Tibial artery (tissue), 4 donors: ENCODE measurements at regions not wholly inside any gene's neighbourhood (a gene's known extent, or its start where the extent isn't known, plus 50 kb on each side); places are given as distances from the start of the nearest gene placed in this dataset.
A peak's percentile ranks its signal among the peaks of the same experiment; 100 is the strongest.

Experiments
- DNase-seq, 2 donors: peaks; one replicate each; pipeline ENCODE4 v3.0.0-alpha.2; 2019
- H3K27ac ChIP-seq, 2 donors: fragments of 200-600 bp; sonication (generic) in 1 of 2; 1 replicate in 1 of 2; 2 replicates in 1 of 2; pipeline ENCODE4 v1.5.1; 2018 to 2019; ENCODE audit warnings: mild to moderate bottlenecking in 1 of 2
- H3K27me3 ChIP-seq, 2 donors: fragments of 200-600 bp; sonication (generic) in 1 of 2; one replicate each; pipeline versions ENCODE4 v1.5.1 to v1.6.0; 2016 to 2019
- H3K36me3 ChIP-seq, 3 donors: fragments of 200-600 bp; sonication (generic) in 2 of 3; one replicate each; pipeline ENCODE4 v1.5.1; 2016 to 2019; ENCODE audit warnings: mild to moderate bottlenecking in 2 of 3
- H3K4me1 ChIP-seq, 4 donors: fragments of 200-600 bp; sonication (generic) in 2 of 4; 1 replicate in 3 of 4; 2 replicates in 1 of 4; pipeline ENCODE4 v1.5.1; 2016 to 2019
- H3K4me3 ChIP-seq, 2 donors: fragments of 200-600 bp; sonication (generic) in 1 of 2; 1 replicate in 1 of 2; 2 replicates in 1 of 2; pipeline ENCODE4 v1.5.1; 2018 to 2019; ENCODE audit warnings: mild to moderate bottlenecking in 2 of 2
- H3K9me3 ChIP-seq, 3 donors: fragments of 200-600 bp; sonication (generic) in 1 of 3; one replicate each; pipeline ENCODE4 v1.5.1; 2016 to 2019
- intact Hi-C: fragments of 100-400 bp; cut with DNase I; formaldehyde crosslinking; loops from one replicate; pipeline ENCODE4 v1.15.0; 2023; ENCODE audit warnings: low total_unique reads
- TF ChIP-seq, protein P1 (sequence below), 2 experiments: fragments of 200-600 bp in 1 of 2; fragments of 450-650 bp in 1 of 2; IDR thresholded peaks; one replicate each; pipeline ENCODE4 v1.5.1; 2017 to 2019; ENCODE audit warnings: antibody characterized with exemption in 2 of 2, mild to moderate bottlenecking in 1 of 2, moderate library complexity in 1 of 2

DNA sequence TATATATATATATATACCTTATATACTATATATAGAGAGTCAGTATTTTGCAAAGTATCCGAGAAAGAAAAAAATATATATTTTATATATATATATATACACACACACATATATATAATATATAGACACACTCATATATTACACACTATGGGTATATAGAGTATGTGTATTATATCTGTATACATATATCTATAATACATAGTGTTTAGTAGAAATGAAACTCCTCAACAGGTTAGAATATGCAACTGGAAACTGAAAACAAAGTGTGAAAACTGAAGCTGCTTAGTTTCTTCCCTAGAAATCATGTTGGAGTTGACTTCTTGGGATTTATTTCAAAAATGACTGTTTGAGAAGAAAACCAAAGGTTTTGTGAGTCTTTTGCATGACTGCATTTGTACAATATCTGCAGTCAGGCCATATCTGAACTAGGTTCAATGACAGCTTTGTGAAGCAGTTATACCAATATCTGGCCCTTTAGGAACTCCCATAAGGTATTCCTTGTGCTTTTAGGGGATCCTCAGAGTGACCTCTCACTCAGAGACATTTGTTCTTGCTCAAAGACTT lies 284.1 kb downstream of the CASP12 start:
- TF ChIP-seq, protein P1, sequence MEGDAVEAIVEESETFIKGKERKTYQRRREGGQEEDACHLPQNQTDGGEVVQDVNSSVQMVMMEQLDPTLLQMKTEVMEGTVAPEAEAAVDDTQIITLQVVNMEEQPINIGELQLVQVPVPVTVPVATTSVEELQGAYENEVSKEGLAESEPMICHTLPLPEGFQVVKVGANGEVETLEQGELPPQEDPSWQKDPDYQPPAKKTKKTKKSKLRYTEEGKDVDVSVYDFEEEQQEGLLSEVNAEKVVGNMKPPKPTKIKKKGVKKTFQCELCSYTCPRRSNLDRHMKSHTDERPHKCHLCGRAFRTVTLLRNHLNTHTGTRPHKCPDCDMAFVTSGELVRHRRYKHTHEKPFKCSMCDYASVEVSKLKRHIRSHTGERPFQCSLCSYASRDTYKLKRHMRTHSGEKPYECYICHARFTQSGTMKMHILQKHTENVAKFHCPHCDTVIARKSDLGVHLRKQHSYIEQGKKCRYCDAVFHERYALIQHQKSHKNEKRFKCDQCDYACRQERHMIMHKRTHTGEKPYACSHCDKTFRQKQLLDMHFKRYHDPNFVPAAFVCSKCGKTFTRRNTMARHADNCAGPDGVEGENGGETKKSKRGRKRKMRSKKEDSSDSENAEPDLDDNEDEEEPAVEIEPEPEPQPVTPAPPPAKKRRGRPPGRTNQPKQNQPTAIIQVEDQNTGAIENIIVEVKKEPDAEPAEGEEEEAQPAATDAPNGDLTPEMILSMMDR (IDR thresholded peaks at IDR 0.05) = no peak
- Histone ChIP-seq H3K4me1 (peaks cover 0 to 10% (median 7%) of the 10 kb centered on the region in 4 donors), H3K36me3 (no peaks in the 10 kb centered on the region), H3K27me3 (no peaks in the 10 kb centered on the region), H3K4me3 (no peak overlapping the region), H3K27ac (no peak overlapping the region), H3K9me3 (no peaks in the 10 kb centered on the region)
- intact Hi-C loops = no loop called here
- DNase-seq = no peak

DNA sequence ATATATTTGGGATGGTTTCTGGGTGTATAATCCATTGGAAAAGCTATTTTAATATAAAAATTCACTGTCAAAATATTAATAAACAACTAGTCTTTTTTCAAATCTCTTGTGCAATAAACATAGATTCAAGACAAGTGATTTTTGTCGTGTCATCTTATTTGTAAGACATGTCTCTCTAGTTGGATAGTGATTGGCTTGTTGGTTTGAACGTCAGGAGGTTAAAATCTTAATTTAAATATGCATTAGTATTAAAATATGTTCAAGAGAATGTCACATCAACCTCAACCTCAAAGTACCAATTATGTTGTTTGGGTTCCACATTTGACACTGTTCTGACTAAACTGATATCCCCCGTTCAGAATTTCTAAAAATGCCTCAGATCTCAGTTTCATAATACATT lies 287.6 kb downstream of the CASP12 start:
- no peaks in the 10 kb centered on the region for H3K36me3 ChIP-seq
- no peaks in the 10 kb centered on the region for H3K9me3 ChIP-seq
- TF ChIP-seq, protein P1 (IDR thresholded peaks at IDR 0.05) = no peak
- no peak overlapping the region for H3K4me3 ChIP-seq
- DNase-seq = no peak
- intact Hi-C loops = no loop called here
- no peaks in the 10 kb centered on the region for H3K27me3 ChIP-seq
- H3K27ac ChIP-seq = no peak overlapping the region
- peaks cover 0 to 12% (median 7%) of the 10 kb centered on the region in 4 donors for H3K4me1 ChIP-seq

DNA sequence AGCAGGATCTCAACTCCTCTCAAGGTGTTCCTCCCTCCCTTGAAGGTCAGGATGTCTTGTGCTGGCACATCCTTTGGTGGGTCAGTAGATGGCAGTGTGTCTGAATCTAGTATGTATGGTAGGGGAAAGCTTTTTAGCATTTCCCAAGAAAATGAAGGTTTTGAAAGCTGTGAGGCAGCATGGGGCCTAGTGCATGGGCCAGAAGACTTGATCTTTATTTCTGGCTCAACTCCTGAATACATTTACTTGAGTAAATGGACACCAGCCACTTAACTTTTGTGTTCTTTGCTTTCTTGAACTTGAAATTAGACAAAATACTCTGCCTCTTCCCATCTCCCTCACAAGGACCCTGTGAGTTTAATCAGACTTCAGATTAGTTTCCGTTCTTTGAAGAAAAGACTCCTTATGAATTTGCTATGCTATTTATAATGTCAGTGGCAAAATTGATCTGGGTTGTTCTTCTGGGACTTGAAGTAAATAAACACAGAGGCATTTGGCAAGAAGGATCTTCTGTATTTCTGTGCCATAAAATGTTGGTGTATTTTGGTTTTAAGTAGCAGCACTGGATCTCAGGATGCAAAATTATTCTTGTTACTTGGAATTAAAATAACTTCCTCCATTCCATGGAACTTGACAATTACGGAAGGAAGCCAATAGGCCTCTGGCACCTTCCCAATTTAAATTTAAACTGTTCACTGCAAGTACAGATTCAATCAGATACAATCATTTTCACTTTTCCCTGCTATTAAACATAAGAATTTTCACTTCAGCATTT lies 288.8 kb downstream of the CASP12 start:
- TF ChIP-seq, protein P1 (IDR thresholded peaks at IDR 0.05) = peak; percentile 28 to 40
- H3K27me3 ChIP-seq = no peaks in the 10 kb centered on the region
- H3K27ac ChIP-seq = no peak overlapping the region
- no peak for DNase-seq
- intact Hi-C loops = no loop called here
- H3K4me1 ChIP-seq = peaks cover 0 to 12% (median 7%) of the 10 kb centered on the region in 4 donors
- H3K4me3 ChIP-seq = no peak overlapping the region
- no peaks in the 10 kb centered on the region for H3K9me3 ChIP-seq
- no peaks in the 10 kb centered on the region for H3K36me3 ChIP-seq

DNA sequence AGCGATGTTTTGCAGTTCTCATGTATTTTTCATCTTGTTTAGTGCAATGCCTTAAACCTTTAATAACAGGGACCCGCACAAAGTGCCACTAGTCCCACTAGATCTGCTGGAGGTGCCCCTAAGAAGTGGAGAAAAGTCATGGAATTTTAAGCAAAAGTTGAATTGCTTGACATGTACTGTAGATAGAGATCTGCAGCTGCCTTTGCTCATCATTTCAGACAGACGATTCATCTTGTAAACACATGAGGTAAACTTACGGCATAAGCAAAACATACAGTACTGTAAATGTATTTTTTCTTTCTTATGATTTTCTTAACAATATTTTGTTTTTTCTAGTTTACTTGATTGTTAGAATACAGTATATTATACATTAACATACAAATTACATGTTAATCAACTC lies 295.6 kb downstream of the CASP12 start:
- Histone ChIP-seq H3K36me3 (no peaks in the 10 kb centered on the region), H3K27me3 (no peaks in the 10 kb centered on the region), H3K9me3 (no peaks in the 10 kb centered on the region), H3K27ac (no peak overlapping the region), H3K4me3 (no peak overlapping the region), H3K4me1 (no peaks in the 10 kb centered on the region)
- TF ChIP-seq, protein P1 (IDR thresholded peaks at IDR 0.05) = no peak
- no peak for DNase-seq
- intact Hi-C loops = no loop called here

DNA sequence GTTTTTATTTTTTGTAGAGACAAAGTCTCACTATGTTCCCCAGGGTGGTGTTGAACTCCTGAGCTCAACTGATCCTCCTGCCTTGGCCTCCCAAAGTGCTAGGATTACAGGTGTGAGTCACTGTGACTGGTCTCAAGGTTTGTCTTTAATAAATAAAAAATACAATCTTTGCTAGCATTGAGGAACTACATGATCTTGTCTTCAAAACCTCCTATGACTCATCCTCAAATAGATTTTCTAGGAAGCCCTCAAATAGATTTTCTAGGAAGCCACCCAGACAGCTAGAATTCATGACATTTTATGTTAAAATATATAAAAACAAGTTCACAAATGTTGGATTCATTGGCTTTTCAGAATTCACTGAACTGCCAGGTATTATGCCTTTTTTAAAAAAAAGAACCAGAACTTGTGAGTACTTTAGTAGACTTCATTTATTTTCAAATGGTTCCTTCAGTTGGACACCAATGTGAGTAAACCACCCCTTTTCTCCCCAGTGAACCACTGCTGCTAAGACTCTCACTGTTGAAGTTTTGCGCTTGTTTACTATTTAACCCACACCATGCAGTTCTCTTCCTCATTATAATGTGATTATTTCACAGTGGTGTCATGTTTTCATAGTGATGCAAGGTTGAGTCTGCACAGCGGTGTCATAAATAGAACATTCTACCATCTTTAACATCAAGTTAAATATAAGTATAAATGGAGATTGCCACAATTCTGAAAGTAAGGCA lies 303.9 kb downstream of the CASP12 start:
- TF ChIP-seq, protein P1 (IDR thresholded peaks at IDR 0.05) = no peak
- Histone ChIP-seq H3K9me3 (no peaks in the 10 kb centered on the region), H3K4me1 (no peaks in the 10 kb centered on the region), H3K27ac (no peak overlapping the region), H3K4me3 (no peak overlapping the region), H3K36me3 (no peaks in the 10 kb centered on the region), H3K27me3 (no peaks in the 10 kb centered on the region)
- intact Hi-C loops = no loop called here
- no peak for DNase-seq
